HFFc6 (cell line): ENCODE measurements at regions not wholly inside any gene's neighbourhood (a gene's known extent, or its start where the extent isn't known, plus 50 kb on each side); places are given as distances from the start of the nearest gene placed in this dataset.
"Not testable (repeated sequence)": the region's sequence is repeated elsewhere in the genome, so short reads cannot be mapped to it uniquely, and the experiment has no call there.

Source experiments
- DNase-seq: peaks from one replicate; pipeline ENCODE4 v3.0.0-alpha.2; 2018
- H3K27ac Mint-ChIP-seq: 2 replicates; pipeline ENCODE4 v1.8.0; 2020; ENCODE audit warnings: mild to moderate bottlenecking, mixed read lengths
- H3K27me3 Mint-ChIP-seq: 2 replicates; pipeline ENCODE4 v1.8.0; 2021; ENCODE audit warnings: mild to moderate bottlenecking, moderate library complexity, mixed read lengths; ENCODE audit not compliant: insufficient read depth
- H3K36me3 Mint-ChIP-seq: 2 replicates; pipeline ENCODE4 v1.8.0; 2021; ENCODE audit warnings: low read depth, mixed read lengths
- H3K4me1 Mint-ChIP-seq: 2 replicates; pipeline ENCODE4 v1.8.0; 2020; ENCODE audit warnings: low read depth, mixed read lengths
- H3K4me3 Mint-ChIP-seq: 2 replicates; pipeline ENCODE4 v1.8.0; 2020; ENCODE audit warnings: mild to moderate bottlenecking, moderate library complexity, mixed read lengths
- H3K9me3 Mint-ChIP-seq: 2 replicates; pipeline ENCODE4 v1.8.0; 2020; ENCODE audit warnings: mild to moderate bottlenecking, mixed read lengths
- CTCF ChIP-seq: fragments of 200-600 bp; sonication (generic); IDR thresholded peaks from 2 replicates; pipeline ENCODE4 v1.5.0; 2021; ENCODE audit warnings: antibody characterized with exemption, mild to moderate bottlenecking

DNA sequence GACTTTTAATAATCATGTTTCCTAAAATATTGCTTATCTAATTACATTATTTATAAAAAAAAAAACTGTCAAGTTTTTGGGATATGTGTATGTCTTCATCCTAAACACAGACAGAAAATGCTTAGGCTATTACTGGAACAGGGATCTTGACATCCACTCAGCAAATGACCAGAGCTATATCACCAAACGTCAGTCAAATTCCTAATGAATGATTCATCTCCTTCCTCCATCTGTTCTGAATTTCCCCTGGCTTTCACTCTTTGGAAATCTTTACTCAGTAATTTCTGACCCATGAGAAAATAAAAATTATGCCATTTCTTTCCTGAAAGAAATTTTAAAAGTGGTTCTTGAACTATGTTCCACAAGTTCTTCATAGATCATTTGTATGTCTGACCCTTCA is 552.4 kb upstream of the KCND2 start:
- Mint-ChIP-seq H3K4me1 (no peaks in the 10 kb centered on the region), H3K4me3 (no peak overlapping the region), H3K27me3 (peaks cover 2% of the 10 kb centered on the region; the same call in 1 of the 2 replicates), H3K36me3 (no peaks in the 10 kb centered on the region), H3K27ac (no peak overlapping the region), H3K9me3 (peaks cover 10% of the 10 kb centered on the region; the same call in 1 of the 2 replicates)
- peak; percentile 2 for DNase-seq
- no peak for TF ChIP-seq CTCF

GRCh38 chr7:119724041-119724792 is 548.8 kb upstream of the KCND2 start:
- Mint-ChIP-seq H3K27me3 (peaks cover 2% of the 10 kb centered on the region; the same call in 1 of the 2 replicates), H3K36me3 (no peaks in the 10 kb centered on the region), H3K9me3 (peaks cover 11% of the 10 kb centered on the region), H3K4me1 (no peaks in the 10 kb centered on the region), H3K4me3 (no peak overlapping the region), H3K27ac (no peak overlapping the region)
- no peak for TF ChIP-seq CTCF
- no peak for DNase-seq

DNA sequence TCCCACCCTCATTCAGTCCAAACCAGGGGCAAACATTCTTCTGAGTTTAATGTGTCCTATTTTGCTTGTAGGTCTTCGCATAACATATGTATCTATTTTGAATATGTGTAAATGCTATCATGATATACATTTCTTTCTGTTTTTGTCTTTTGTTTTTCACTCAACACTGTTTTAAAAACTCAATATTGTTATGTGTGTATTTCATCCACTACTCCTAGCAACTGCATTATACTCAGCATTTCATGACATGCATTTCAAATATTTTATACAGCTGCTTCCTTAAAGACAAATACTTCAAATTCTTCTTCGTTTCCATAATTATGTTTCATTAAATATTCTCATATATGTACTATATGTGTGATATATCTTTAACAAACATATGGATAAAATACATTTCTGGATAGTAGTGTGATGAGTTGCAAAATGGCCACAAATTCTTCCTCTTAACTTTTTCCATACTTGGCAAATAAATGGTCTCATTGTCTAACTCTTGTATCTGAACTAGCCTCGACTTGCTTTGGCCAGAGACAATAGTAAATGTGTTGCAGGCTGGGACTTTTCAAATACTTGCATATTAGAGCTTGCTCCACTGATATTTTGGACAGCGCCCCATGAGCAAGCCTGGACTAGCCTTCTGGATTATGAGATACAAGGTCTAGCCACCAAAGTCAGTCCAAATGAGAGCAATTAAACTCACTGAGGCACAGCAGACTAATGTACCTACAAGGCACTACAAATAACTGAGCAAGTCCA is 539.7 kb upstream of the KCND2 start:
- Mint-ChIP-seq H3K27me3 (no peaks in the 10 kb centered on the region), H3K4me1 (no peaks in the 10 kb centered on the region), H3K36me3 (no peaks in the 10 kb centered on the region), H3K27ac (no peak overlapping the region), H3K9me3 (peaks cover 8% of the 10 kb centered on the region), H3K4me3 (no peak overlapping the region)
- no peak for TF ChIP-seq CTCF
- DNase-seq: no peak

GRCh38 chr7:119737390-119737789 is 535.6 kb upstream of the KCND2 start:
- no peaks in the 10 kb centered on the region for H3K4me1 Mint-ChIP-seq
- TF ChIP-seq CTCF: no peak
- H3K9me3 Mint-ChIP-seq: peaks cover 15% of the 10 kb centered on the region
- H3K27ac Mint-ChIP-seq: no peak overlapping the region
- no peaks in the 10 kb centered on the region for H3K36me3 Mint-ChIP-seq
- no peaks in the 10 kb centered on the region for H3K27me3 Mint-ChIP-seq
- H3K4me3 Mint-ChIP-seq: no peak overlapping the region
- no peak for DNase-seq

DNA sequence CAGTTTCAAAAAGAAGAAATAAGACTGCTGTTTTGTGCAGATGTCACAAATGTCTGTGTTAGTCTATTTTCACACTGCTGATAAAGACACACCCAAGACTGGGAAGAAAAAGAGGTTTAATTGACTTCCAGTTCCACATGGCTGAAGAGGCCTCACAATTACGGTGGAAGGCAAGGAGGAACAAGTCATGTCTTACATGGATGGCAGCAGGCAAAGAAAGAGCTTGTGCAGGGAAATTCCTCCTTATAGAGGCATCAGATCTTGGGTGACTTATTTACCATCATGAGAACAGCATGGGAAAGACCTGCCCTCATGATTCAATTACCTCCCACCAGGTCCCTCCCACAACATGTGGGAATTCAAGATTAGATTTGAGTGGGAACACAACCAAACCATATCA is 527.7 kb upstream of the KCND2 start:
- H3K27ac Mint-ChIP-seq, H3K36me3 Mint-ChIP-seq: not testable (repeated sequence)

DNA sequence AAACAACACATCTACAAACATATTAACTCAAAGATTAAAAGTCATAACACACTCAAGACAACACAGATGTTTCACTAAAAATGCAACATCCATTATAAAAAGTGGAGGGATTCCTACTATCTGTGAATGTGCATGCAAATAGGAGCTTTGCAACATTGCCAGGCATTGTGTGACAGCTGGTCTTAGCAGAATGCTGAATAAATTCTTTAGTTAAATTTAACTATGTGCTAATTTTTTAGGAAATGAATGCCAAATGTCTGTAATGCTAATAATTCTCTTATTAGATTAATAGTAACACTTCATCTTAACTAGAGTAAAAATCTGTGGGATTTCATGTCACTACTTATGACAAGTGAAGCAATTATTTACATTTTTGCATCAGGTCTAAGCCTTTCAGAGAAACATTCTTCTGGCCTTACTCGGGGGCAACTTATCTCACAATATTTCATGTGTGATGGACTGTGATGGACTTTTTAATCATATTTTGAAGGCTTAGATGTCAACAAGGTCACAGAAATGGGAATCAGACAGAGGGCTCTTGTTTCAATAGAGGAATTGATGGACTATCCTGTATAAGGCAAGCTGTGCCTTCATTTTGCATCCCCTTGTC is 524.6 kb upstream of the KCND2 start:
- DNase-seq: no peak
- Mint-ChIP-seq H3K27me3 (no peaks in the 10 kb centered on the region; the same call in 1 of the 2 replicates), H3K27ac (no peak overlapping the region), H3K4me1 (no peaks in the 10 kb centered on the region), H3K9me3 (peaks cover 17% of the 10 kb centered on the region), H3K4me3 (no peak overlapping the region), H3K36me3 (no peaks in the 10 kb centered on the region)
- no peak for TF ChIP-seq CTCF

More for the DNA sequence above, 527.7 kb upstream of the KCND2 start:
- DNase-seq, H3K4me3 Mint-ChIP-seq, H3K4me1 Mint-ChIP-seq, H3K27me3 Mint-ChIP-seq: not testable (repeated sequence)
- peaks cover 16% of the 10 kb centered on the region for H3K9me3 Mint-ChIP-seq
